ENCODE measurements at regions not wholly inside any gene's neighbourhood (a gene's known extent, or its start where the extent isn't known, plus 50 kb on each side); places are given as distances from the start of the nearest gene placed in this dataset.
"Not testable (repeated sequence)": the region's sequence is repeated elsewhere in the genome, so short reads cannot be mapped to it uniquely, and the experiment has no call there.

DNA sequence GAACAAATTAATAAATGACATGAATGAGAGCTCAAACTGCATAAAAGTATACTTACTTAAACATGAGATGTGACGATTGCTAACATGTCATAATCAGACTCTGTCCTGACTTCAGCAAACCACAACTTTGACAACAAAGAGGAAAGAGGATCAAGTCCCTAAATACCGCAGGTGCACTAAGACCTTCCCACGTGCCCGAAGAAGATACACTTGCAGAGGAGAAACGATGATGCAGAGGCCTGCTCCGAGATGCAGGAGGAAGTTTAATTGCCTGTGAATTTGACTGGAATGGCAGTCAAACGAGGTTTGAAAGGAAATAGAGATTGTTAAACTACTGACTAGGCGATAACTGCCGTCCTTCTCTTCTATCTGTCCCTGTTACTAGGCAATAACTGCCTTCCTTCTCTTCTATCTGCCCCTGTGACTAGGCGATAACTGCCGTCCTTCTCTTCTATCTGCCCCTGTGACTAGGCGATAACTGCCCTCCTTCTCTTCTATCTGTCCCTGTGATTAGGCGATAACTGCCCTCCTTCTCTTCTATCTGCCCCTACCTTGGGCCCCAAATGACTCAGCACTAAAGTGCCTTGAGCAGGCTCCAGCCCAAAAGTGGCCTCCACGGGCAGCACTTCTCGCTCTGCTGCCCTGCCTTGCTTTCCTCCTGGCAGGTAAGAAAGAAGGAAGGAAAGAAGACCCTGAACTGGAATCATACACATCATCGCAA is 2226.0 kb upstream of the DEFB115 start:
- peaks cover 11% of the 10 kb centered on the region for H3K9me3 Mint-ChIP-seq

DNA sequence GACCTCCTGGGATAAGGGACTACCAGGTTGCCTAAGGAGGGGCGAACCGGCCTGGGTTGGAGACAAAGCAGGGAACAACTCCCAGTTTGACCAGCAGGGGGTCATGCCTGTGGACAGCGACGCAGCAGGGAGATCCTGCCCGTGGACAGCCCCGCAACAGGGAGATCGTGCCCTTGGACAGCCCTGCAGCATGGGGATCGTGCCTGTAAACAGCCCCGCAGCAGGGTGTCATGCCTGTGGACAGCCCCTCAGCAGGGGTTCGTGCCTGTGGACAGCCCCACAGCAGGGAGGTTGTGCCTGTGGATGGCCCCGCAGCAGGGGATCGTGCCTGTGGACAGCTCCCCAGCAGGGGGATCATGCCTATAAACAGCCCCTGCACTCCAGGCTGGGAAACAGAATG is 2213.2 kb upstream of the DEFB115 start:
- H3K4me3 ChIP-seq (ENCODE audit: low read length); H3K27ac Mint-ChIP-seq; H3K27me3 ChIP-seq (ENCODE audit: control insufficient read depth in 1 of 2, insufficient read depth in 2 of 2, low read length in 2 of 2); POLR2A ChIA-PET; H3K4me1 ChIP-seq (ENCODE audit: insufficient read depth, low read length); H3K4me3 Mint-ChIP-seq; H3K4me1 Mint-ChIP-seq (ENCODE audit: low read depth); H3K27ac ChIP-seq (ENCODE audit: low read depth in 1 of 2, low read length in 2 of 2); H3K36me3 Mint-ChIP-seq (ENCODE audit: low read depth); intact Hi-C loops (cut with DNase I, micrococcal nuclease); H3K36me3 ChIP-seq (ENCODE audit: insufficient read depth, low read length); H3K27me3 Mint-ChIP-seq; ATAC-seq (ENCODE audit: poor library complexity); CTCF ChIA-PET; H3K9me3 Mint-ChIP-seq; DNase-seq: not testable (repeated sequence)
- H3K9me3 ChIP-seq (ENCODE audit: control insufficient read depth in 1 of 2, insufficient read depth in 1 of 2, low read length in 2 of 2) = peaks cover 0 to 18% of the 10 kb centered on the region in 2 experiments

More for the DNA sequence above, 2226.0 kb upstream of the DEFB115 start:
- POLR2A ChIA-PET; H3K27ac Mint-ChIP-seq; H3K4me1 ChIP-seq (ENCODE audit: insufficient read depth, low read length); CTCF ChIA-PET; ATAC-seq (ENCODE audit: poor library complexity); H3K36me3 Mint-ChIP-seq (ENCODE audit: low read depth); intact Hi-C loops (cut with DNase I, micrococcal nuclease); H3K27me3 ChIP-seq (ENCODE audit: control insufficient read depth in 1 of 2, insufficient read depth in 2 of 2, low read length in 2 of 2); H3K4me1 Mint-ChIP-seq (ENCODE audit: low read depth); H3K4me3 ChIP-seq (ENCODE audit: low read length); H3K27me3 Mint-ChIP-seq; H3K36me3 ChIP-seq (ENCODE audit: insufficient read depth, low read length); H3K9me3 ChIP-seq (ENCODE audit: control insufficient read depth in 1 of 2, insufficient read depth in 1 of 2, low read length in 2 of 2); H3K27ac ChIP-seq (ENCODE audit: low read depth in 1 of 2, low read length in 2 of 2); DNase-seq; H3K4me3 Mint-ChIP-seq: not testable (repeated sequence)

DNA sequence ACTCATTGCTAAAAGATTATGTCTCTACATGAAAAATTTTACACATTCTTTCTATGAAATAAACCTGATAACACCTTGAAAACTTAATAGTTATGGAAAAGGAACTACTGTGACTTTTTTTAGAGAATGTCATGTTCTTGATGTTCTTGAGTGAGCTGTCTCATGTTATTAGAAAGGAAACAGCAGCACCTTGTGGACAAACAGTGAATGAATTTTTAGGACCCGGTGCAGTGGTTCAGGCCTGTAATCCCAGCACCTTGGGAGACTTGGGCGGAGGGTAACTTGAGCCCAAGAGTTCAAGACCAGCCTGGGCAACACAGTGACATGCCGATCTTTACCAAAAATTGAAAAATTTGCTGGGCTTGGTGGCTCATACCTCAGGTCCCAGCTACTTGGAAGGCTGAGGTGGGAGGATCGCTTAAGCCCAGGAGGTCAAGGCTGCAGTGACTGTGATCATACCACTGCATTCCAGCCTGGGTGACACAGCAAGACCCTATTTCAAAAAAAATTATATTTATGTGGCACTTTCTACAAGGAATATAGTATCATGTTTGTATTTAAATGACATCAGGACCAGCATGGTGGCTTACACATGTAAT is 2207.4 kb upstream of the DEFB115 start:
- POLR2A ChIA-PET; H3K4me1 Mint-ChIP-seq (ENCODE audit: low read depth); CTCF ChIA-PET: not testable (repeated sequence)

DNA sequence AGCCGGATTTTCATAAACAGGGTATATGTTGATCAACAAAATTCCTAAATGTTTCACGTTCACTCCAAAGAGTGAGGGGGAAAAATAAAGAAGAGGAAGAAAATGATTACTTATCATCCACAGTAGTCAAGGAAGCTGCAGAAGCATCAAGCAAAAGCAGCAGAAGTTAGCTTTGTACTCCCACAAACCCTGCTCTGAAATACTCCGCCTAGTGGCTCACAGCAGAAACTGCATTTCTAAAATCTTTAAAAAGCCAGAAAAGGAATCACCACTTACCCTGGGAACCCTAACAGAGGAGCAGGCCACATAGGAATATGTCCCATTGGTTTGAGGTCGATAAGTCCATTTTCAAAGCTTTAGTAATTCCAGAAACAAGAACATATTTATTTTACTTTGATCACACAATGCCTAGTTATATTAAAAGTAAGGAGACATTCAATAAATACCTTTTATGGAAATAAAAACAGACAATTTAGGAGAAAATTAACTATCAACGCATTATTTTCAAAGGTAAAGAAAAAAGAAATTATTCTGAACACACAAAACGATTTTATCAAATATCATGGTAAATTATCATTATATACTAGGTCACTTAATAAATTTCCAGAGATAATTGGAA is 2199.5 kb upstream of the DEFB115 start:
- H3K27me3 ChIP-seq (ENCODE audit: control insufficient read depth in 1 of 2, insufficient read depth in 2 of 2, low read length in 2 of 2); H3K36me3 Mint-ChIP-seq (ENCODE audit: low read depth); H3K4me3 ChIP-seq (ENCODE audit: low read length); ATAC-seq (ENCODE audit: poor library complexity); H3K36me3 ChIP-seq (ENCODE audit: insufficient read depth, low read length); H3K4me1 ChIP-seq (ENCODE audit: insufficient read depth, low read length); H3K27ac Mint-ChIP-seq; DNase-seq; H3K9me3 ChIP-seq (ENCODE audit: control insufficient read depth in 1 of 2, insufficient read depth in 1 of 2, low read length in 2 of 2); H3K27ac ChIP-seq (ENCODE audit: low read depth in 1 of 2, low read length in 2 of 2); H3K4me3 Mint-ChIP-seq; H3K4me1 Mint-ChIP-seq (ENCODE audit: low read depth); H3K27me3 Mint-ChIP-seq; POLR2A ChIA-PET; intact Hi-C loops (cut with DNase I, micrococcal nuclease); CTCF ChIA-PET: not testable (repeated sequence)
- H3K9me3 Mint-ChIP-seq = peaks cover 30% of the 10 kb centered on the region

More for the DNA sequence above, 2207.4 kb upstream of the DEFB115 start:
- DNase-seq; H3K27ac ChIP-seq (ENCODE audit: low read depth in 1 of 2, low read length in 2 of 2); ATAC-seq (ENCODE audit: poor library complexity); H3K27ac Mint-ChIP-seq; H3K36me3 ChIP-seq (ENCODE audit: insufficient read depth, low read length); H3K9me3 Mint-ChIP-seq; H3K36me3 Mint-ChIP-seq (ENCODE audit: low read depth); H3K4me1 ChIP-seq (ENCODE audit: insufficient read depth, low read length); H3K4me3 Mint-ChIP-seq; H3K27me3 Mint-ChIP-seq; H3K4me3 ChIP-seq (ENCODE audit: low read length); H3K27me3 ChIP-seq (ENCODE audit: control insufficient read depth in 1 of 2, insufficient read depth in 2 of 2, low read length in 2 of 2); intact Hi-C loops (cut with DNase I, micrococcal nuclease); H3K9me3 ChIP-seq (ENCODE audit: control insufficient read depth in 1 of 2, insufficient read depth in 1 of 2, low read length in 2 of 2): not testable (repeated sequence)

DNA sequence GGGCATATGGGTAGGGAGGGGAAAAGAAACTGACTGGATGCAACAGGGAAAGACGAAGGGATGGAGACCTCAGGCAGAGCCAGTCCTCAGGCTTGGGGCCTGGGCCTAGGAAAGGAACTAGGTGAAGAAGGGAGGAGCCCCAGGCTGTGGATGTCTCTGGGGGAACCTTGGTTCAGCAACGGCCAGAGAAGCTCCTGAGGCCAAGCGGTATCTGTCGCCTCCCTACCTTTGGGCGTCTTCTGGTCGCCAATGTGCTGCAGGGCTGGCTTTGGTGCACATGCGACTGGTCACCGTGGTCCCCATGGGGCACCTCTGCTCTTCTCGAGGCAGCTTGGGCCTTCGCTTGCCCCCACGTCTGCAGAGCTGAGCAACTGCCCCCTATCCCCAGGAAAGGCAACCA is 2195.0 kb upstream of the DEFB115 start:
- H3K4me1 ChIP-seq (ENCODE audit: insufficient read depth, low read length); H3K27ac Mint-ChIP-seq; intact Hi-C loops (cut with DNase I, micrococcal nuclease); H3K4me3 Mint-ChIP-seq; CTCF ChIA-PET; POLR2A ChIA-PET; H3K27ac ChIP-seq (ENCODE audit: low read depth in 1 of 2, low read length in 2 of 2); H3K36me3 Mint-ChIP-seq (ENCODE audit: low read depth); H3K27me3 ChIP-seq (ENCODE audit: control insufficient read depth in 1 of 2, insufficient read depth in 2 of 2, low read length in 2 of 2); H3K4me3 ChIP-seq (ENCODE audit: low read length); H3K36me3 ChIP-seq (ENCODE audit: insufficient read depth, low read length); ATAC-seq (ENCODE audit: poor library complexity); H3K27me3 Mint-ChIP-seq; DNase-seq; H3K4me1 Mint-ChIP-seq (ENCODE audit: low read depth): not testable (repeated sequence)
- peaks cover 9 to 24% of the 10 kb centered on the region in 2 experiments for H3K9me3 ChIP-seq (ENCODE audit: control insufficient read depth in 1 of 2, insufficient read depth in 1 of 2, low read length in 2 of 2)
- H3K9me3 Mint-ChIP-seq = peaks cover 30% of the 10 kb centered on the region

DNA sequence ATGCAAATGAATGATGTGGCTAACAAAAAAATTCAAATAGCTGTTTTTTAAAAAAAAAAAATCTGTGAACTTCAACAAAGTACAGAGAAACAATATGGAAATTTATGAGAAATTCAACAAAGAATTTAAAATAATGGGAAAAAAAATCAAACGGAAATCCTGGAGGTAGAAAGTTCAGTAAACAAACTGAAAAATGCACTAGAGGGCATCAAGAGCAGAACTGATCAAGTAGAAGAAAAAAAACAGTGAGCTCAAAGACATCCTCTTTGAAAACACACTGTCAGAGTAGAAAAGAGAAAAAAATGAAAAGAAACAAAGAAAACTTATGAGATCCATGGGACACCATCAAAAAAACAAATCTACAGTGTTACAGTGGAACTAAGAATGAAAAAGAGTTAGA is 2191.1 kb upstream of the DEFB115 start:
- POLR2A ChIA-PET; DNase-seq; H3K4me1 Mint-ChIP-seq (ENCODE audit: low read depth); H3K27me3 ChIP-seq (ENCODE audit: control insufficient read depth in 1 of 2, insufficient read depth in 2 of 2, low read length in 2 of 2); H3K36me3 ChIP-seq (ENCODE audit: insufficient read depth, low read length); H3K27ac ChIP-seq (ENCODE audit: low read depth in 1 of 2, low read length in 2 of 2); H3K27ac Mint-ChIP-seq; H3K4me1 ChIP-seq (ENCODE audit: insufficient read depth, low read length); H3K4me3 ChIP-seq (ENCODE audit: low read length); CTCF ChIA-PET; H3K4me3 Mint-ChIP-seq; H3K27me3 Mint-ChIP-seq; ATAC-seq (ENCODE audit: poor library complexity); intact Hi-C loops (cut with DNase I, micrococcal nuclease); H3K36me3 Mint-ChIP-seq (ENCODE audit: low read depth): not testable (repeated sequence)
- peaks cover 22% of the 10 kb centered on the region for H3K9me3 Mint-ChIP-seq
- peaks cover 9 to 19% of the 10 kb centered on the region in 2 experiments for H3K9me3 ChIP-seq (ENCODE audit: control insufficient read depth in 1 of 2, insufficient read depth in 1 of 2, low read length in 2 of 2)

DNA sequence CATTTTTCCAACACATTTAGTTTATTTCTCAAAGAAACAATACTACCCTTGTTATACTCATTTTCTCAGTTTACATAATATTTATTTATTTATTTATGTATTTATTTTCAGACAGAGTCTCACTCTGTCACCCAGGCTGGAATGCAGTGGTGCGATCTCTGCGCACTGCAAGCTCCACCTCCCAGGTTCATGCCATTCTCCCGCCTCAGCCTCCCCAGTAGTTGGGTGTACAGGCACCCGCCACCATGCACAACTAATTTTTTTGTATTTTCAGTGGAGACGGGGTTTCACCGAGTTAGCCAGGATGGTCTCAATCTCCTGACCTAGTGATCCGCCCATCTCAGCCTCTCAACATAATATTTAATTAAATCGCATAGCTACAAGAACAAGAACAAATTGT is 2183.8 kb upstream of the DEFB115 start:
- ATAC-seq (ENCODE audit: poor library complexity); CTCF ChIA-PET; H3K27ac ChIP-seq (ENCODE audit: low read depth in 1 of 2, low read length in 2 of 2); H3K4me1 ChIP-seq (ENCODE audit: insufficient read depth, low read length); H3K27ac Mint-ChIP-seq; H3K27me3 Mint-ChIP-seq; H3K36me3 Mint-ChIP-seq (ENCODE audit: low read depth); H3K4me3 ChIP-seq (ENCODE audit: low read length); H3K9me3 ChIP-seq (ENCODE audit: control insufficient read depth in 1 of 2, insufficient read depth in 1 of 2, low read length in 2 of 2); H3K36me3 ChIP-seq (ENCODE audit: insufficient read depth, low read length); DNase-seq; intact Hi-C loops (cut with DNase I, micrococcal nuclease); H3K4me3 Mint-ChIP-seq; H3K4me1 Mint-ChIP-seq (ENCODE audit: low read depth); POLR2A ChIA-PET; H3K27me3 ChIP-seq (ENCODE audit: control insufficient read depth in 1 of 2, insufficient read depth in 2 of 2, low read length in 2 of 2): not testable (repeated sequence)
- peaks cover 13% of the 10 kb centered on the region for H3K9me3 Mint-ChIP-seq

All from CD4-positive, alpha-beta T cell (primary cell).